Stimulated activated CD8-positive, alpha-beta memory T cell treated with anti-CD3 and anti-CD28 coated beads, Interleukin-4, amount 100 ng/mL, for 4 hours (primary cell): ENCODE measurements at regions not wholly inside any gene's neighbourhood (a gene's known extent, or its start where the extent isn't known, plus 50 kb on each side); places are given as distances from the start of the nearest gene placed in this dataset.

Experiments used
- DNase-seq, 2 donors: peaks; one replicate each; pipeline ENCODE4 v3.0.0-alpha.2; 2020; ENCODE audit warnings: low read depth in 2 of 2, low spot score in 1 of 2

DNA sequence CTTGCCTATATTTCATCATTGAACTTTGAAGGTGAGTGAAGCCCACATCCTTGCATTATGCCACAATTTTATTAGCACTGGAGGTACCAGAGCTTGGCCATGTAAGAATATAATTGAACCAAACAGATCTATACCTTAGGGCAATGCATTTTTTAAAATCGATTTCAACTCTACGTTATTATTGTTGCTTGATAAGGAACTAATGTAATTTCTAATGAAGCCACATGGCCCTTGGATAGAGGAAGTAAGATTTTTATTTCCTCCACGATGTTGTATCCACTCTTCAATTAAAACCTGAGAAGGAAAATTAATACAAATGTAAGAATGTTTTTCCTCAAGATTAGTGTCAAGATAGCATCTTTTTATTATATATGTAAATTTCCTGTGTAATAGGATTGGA lies 370.0 kb upstream of the EEF2KMT start:
- DNase-seq = no peak

DNA sequence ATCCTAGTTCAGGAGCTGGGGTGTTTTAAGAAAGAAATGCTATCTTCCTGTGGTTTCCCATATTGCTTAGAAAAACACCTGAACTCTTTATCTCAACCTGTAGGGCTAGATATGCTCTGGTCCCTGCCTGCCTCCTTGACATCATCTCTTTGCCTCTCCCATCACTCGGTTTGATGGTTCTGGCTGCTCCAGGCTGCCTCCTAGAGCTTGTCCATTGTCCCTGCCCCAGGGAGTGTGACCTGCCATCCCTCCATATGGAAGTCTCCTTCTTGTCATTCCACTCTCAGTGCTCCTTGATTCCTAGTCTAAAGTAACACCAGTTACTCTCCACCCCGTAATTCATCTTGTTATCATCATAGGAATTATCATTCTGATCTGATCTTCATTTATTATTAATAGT lies 369.0 kb upstream of the EEF2KMT start:
- no peak for DNase-seq

DNA sequence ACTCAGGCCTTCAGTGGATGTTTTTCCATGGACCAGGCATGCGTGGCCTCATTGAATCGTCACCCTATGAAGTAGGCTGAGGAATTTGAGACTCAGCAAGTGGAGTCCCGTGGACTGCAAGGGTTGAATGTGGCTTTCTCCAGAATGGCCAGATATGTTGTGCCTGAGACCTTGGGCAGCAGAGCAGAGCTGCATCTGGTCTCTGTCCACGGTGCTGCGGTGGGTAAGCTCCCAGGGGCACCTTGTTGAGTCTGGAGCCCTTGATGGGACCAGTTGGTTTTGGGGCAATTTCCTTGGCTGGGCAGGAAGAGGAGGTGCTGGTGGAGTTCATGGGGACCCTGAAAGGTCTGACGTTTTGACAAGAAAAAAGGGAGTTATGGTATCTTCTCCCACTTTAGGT lies 368.1 kb upstream of the EEF2KMT start:
- no peak for DNase-seq

DNA sequence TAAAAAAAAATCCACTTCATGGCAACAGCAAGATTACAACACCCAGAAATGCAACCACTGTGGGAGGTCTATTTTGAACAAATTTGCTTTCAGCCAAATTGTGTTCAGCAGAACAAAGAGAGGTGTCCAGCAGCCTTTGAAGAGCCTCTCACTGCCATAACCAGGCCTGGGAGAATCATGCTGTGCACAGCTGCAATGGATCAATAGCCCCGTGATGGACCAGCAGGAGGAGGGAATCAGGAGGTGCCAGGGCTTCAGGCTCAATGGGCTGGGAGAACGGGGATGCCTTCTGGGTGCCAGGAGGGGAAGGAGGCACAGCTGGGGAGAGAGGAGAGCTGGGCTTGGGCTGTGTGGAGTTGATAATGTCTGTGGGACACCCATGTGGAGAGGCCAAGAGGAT lies 366.2 kb upstream of the EEF2KMT start:
- no peak for DNase-seq

DNA sequence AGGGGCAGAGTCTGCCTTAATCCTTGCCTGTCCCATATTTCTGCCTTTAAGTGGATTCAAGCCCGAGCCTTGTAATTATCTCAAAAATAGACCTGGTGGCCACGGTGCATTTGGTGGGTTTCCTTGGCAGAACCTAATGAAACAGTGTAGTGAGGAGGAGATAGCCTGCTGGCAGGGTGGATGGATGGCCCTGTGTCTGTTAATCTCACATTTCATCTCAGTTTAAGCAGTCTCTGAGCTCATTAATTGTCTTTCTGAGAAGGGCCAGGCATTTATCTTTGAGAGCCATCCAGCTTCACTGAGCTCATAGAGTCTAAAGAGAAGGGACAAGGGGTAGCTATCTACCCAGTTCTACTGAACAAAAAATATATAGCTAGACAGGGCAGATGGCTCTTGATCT lies 364.0 kb upstream of the EEF2KMT start:
- DNase-seq = no peak

DNA sequence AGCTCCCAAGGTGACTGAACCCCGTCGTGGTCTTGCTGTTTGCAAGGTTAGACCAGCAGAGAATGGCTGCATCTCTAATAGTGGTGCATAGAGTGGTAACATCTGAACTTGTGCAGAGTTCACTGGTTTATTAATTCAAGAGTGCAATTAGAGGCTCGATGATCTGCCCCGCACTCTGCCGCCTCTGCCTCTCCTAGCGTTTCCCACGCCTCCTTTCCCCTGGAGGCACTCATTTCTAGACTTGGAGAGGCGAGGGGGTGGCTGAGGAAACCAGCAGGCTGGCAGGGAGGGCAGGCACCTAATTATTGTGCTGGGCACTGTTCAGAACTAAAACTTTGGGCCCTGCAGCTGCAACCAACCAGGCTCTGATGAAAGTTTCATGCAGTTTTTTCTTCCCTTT lies 363.5 kb upstream of the EEF2KMT start:
- DNase-seq = no peak

DNA sequence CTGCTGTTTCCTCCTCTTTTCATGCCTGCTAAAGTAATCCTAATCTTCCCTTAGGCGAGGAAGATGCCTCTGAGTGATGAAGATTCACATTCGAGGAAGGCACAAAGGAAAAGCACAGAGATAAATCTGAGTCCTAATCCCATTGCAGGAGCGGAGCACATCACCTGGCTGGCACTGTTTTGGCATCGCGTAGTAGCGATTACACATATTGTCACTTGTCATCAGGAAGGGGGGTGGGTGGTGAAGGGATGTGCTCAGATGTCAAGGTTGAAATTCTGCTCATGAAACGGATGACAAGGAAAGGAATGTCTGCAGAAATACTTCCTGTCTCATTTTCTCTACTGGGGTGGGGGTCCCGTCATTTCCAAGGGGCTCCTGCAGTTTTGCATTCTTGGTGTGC lies 363.1 kb upstream of the EEF2KMT start:
- no peak for DNase-seq

DNA sequence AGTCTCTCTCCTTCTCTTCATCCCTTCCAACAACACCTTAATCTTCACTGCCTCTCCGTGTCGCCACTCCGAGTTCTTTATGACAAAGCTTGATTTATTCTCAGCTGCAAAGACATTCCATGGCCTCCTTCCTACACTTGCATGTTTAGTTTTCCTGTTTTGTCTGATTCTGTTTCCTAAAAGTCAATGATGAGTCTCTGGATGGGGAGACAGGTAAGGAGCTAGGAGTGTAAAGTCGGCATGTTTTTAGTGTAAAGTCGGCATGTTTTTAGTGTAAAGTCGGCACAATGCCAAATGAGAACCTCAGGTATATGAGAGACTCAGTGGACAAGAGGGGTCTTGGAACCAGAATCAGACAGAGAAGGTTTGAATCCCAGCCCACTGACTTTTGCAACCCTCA lies 362.3 kb upstream of the EEF2KMT start:
- DNase-seq = no peak

DNA sequence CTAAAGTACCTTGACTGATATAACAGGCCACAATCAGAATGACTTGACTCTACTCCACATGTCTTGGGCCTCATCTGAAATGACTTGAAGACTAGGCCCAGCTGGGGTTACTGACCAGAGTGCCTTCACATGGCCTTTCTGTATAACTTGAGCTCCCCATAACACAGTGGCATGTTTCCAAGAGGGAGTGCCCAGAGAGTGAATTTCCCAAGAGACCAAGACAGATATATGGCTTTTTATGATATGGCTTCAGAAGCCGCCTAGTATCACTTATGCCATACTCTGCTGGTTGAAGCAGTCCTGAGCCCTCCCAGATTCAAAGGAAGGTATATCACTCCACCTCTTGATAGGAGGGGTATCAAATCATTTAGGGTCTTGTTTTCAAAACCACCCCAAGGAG lies 357.5 kb upstream of the EEF2KMT start:
- DNase-seq = no peak

DNA sequence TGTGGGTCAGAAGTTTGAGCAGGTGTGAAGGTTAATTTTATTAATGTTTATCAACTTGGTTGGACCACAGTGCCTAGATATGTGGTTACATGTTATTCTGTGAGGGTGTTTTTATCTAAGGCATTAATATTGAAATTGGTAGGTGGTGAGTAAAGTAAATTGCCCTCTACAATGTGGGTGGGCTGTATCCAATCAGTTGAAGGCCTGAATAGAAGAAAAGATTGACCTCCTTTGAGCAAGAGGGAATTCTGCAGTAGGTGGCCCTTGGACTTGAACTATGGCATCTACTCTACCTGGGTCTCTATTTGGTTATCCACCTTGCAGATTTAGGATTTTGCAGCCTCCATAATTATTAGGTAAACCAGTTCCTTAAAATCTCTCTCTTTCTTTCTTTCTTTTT lies 356.8 kb upstream of the EEF2KMT start:
- no peak for DNase-seq

DNA sequence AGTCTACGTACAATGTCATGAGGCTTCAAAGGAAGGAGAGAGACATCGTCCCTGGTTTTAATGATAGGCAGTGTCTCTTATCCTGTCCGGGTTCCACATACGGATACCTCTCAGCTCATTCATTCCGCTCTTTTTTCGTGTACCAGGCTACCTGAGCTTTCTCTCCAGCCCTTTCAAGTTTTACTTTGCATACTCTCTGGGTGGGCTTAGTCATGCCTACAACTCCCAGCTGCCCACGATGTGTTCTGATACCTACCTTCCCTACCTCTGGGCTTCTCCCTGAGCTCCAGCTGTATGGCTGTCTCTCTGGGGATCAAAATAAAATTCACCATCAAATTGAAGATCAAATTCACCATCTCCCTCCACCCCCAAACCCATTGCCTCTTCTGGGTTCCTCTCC lies 354.0 kb upstream of the EEF2KMT start:
- DNase-seq = no peak

DNA sequence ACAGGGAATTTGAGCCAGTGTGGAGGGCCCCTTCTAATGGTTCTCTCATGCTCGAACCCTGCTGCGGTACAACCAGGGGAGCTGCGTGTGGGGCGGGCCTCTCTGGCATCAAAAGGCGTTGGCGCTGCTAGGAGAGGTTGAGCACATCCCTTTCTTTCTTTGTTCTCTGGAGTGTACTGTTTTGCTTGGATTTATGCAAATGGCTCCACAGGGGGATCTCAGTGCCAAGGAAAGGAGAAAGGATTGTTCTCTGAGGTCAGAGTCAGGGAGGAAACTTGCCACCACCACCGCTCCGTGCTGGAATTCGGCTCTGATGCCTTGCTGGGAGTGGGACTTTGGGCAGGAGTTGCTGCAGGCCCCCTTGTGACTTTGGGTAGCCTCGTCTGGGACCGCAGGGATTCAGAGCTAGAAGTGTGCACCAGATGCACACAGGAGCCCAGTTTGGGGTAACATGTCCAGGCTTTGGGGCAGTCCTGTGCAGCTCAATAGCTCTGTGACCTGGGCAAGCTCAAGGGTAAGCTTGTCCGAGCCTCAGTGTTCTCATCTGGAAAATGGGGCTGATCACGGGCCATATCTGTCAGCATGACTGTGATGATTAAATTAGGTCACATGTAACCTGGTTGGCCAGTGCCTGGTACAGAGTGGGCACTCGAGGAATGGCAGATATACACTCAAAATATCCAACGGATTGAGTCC lies 353.0 kb upstream of the EEF2KMT start:
- DNase-seq = no peak

DNA sequence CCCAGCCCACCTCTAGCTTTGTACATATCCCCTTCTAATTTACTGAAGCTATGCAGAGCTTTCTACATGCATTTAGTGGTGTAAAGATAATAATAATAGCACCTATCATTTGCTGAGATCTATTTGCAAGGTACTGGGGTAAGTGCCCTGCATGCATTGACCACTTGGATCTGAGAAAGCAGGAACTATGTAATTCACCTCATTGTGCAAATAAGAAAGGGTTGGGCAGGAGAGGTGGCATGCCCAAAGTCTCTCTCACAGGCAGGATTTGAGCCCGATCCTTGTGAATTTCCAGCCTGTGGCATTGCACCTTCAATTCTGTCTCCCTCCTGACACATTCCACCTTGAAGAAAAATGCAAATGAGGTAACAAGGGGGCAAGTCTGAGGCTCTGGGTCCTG lies 352.3 kb upstream of the EEF2KMT start:
- DNase-seq = no peak

DNA sequence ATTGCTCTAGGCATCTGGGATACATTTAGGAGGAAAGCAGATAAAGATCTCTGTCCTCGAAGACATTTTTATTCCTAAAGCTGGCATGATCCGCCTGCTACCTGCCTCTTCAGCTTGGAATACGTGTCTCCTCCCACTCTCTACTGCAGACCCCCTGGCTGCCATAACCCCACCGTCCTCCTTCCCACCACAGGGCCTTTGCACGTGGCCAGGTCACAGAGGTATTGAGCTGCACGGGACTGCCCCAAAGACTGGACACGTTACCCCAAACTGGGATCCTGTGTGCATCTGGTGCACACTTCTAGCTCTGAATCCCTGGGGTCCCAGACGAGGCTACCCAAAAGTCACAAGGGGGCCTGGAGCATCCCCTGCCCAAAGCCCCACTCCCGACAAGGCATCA lies 351.2 kb upstream of the EEF2KMT start:
- no peak for DNase-seq

DNA sequence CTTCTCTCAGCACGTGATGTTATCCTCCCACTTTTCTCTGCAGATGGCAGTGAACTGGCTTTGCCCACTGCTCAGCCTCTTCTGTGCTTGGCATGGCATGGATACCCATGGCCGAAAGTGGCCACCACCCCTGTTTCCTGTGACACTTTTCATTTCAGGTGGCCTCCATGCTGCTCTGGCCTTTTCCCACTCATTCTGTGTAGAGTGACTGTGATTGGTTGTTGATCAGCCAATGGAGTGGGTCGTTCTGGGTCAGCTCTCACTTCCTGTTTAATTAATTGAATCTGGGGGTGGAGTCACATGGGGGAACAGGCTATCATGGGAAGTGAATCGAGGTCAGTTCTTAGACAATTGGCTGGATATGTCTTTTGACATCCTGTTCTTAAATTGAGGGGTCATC lies 350.1 kb upstream of the EEF2KMT start:
- no peak for DNase-seq

DNA sequence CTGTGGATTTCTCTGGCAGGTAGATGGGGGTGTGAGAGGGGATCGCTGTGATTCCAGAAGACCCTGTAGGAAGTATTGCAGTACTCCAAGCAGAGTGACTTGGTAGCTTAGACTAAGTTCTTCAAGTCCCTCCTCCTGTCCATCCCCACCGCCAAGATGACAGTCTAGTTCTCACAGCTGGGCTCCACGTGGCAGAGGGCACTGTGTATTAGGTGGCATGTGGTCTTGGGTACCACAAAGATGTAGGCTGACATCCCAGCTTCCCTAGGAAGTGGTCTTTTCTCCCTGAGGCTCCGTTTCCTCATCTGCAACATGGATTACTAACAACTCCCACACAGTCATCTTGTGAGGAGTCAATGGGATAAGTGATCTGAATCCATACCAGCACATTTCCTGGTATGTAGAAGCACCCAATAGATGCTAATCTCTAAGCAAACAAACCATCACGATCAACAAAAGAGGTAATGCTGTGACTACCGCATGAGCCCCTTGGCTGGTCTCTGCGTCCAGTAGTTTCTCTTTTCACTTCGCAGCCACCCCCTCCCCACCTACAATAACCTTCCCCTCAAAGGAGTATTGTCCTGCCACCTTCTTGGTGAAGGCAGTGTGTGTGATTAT lies 349.1 kb upstream of the EEF2KMT start:
- DNase-seq = no peak

DNA sequence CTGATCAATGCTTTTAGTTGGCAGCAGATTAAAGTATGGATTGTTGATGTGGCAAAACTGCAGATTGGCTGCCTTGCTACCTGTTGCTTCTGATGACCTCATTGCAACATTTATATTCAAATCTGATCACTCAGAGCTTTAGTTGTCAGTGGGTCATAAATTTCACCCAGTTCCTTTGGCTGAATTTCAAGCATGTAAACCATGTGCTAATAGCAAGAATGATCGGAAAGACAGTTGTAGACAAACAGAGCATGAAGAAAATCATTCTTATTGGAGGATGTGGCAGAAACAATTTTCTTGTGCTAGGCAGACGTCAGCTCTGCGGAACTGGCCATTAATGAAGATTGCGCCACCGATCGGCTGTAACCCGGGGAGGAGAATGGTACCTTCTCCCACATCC lies 346.6 kb upstream of the EEF2KMT start:
- no peak for DNase-seq

DNA sequence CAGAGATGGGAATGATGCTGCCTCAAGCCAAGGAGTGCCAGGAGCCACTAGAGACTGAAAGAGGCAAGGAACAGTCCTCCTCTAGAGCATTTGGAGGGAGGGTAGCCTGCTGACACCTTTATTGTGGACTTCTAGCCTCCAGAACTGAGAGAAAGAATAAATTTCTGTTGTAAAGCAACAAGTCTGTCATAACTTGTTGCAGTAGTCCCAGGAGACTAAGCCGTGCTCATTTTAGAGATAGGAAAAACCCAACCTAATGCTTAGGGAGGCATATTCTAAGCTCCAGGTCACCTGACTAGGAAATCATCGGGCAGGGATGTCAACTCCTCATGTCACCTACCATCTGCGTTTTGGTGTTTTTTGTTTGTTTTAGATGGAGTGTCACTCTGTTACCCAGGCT lies 345.4 kb upstream of the EEF2KMT start:
- no peak for DNase-seq

DNA sequence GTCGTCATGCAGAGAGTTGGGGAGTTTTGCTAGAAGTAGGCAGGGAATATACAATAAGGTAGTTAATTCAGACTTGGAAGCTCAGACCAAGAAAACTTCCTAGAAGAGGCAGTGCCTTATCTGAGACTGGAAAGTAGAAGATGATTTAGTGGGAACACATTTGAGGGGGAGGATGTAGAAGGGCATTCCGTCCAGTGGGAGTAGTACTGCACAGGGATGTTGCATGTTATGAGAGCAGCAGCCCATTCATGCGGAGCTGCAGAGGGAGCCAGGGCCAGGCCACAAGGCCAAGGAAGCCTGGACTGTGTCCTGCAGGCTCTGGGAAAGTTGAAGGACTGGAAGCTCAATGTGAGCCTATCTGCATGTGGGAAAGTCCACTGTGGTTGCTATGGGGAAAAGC lies 344.5 kb upstream of the EEF2KMT start:
- DNase-seq = no peak

DNA sequence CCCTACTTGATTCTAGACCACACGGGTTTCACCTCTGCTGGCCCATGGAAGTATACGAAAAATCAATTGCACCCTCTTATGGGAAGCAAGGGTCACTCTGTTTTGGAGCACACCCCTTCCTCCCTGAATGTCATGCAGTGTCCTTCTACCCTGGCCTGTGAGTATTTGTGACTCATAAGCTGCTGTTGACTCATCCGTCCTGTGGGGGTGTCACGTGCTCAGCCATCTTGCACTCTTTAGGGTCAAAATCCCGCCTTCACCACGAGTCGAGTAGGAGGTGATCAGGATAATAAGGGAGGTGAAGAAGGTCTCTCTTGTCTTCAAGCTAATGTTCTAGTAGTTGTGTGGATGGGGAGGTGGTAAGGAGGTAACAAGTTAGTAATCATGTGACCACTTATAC lies 341.0 kb upstream of the EEF2KMT start:
- DNase-seq = no peak

DNA sequence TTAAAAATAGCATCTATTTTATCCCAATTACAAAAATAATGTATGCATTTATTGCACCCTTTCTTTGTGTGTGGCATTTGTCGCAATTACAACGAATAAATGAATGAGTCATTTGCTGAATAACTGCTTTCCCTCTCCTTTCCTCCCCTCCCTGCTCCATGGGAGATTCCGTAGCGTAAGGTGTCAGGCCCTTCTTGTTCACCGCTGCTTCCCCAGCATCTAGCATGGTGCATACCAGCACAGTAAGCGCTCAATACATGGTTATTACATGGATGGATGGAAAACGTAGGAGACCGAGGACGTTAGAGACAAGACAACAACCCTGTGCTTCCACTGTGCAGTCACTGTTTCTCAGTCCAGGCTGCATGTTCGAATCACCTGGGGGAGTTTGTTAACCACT lies 336.0 kb upstream of the EEF2KMT start:
- no peak for DNase-seq

DNA sequence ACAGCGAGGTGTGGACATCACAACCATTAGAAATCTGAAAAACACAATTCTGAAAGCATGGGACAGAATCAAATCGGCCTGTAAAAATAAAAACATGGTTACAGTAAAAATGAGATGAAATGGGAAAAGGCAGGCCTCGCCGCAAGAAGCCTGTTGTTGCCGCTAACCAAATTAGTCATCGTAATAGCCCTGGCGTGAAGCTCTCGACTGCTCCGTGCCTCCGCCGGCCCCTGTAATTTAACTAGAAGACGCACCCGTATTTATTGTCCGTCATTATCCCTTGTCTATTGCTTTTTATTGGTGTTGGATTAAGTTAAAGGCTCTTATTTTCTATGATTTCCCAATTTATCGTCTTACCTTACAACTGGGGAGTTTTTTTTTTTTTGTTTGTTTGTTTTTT lies 334.6 kb upstream of the EEF2KMT start:
- no peak for DNase-seq

DNA sequence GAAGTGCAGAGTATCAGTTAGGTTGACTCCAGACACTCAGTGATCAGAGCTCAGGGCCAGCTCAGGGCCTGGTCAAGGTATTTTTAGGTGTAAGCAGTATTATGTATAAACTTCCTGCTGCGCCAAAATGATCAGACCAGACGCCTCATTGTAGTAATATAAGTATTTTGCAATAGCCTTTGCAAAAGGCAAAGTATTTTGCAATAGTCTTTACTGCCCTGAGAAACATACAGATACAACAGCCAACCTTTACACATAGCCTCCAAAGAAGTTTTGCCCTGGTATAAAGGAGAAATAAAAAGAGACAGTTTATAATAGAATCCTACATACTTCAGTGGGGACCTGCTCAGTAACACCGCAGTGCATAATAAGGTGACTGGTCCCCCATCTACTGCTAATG lies 333.0 kb upstream of the EEF2KMT start:
- DNase-seq = no peak
